ENCODE measurements at regions not wholly inside any gene's neighbourhood (a gene's known extent, or its start where the extent isn't known, plus 50 kb on each side); places are given as distances from the start of the nearest gene placed in this dataset.
A peak's percentile ranks its signal among the peaks of the same experiment; 100 is the strongest.

DNA sequence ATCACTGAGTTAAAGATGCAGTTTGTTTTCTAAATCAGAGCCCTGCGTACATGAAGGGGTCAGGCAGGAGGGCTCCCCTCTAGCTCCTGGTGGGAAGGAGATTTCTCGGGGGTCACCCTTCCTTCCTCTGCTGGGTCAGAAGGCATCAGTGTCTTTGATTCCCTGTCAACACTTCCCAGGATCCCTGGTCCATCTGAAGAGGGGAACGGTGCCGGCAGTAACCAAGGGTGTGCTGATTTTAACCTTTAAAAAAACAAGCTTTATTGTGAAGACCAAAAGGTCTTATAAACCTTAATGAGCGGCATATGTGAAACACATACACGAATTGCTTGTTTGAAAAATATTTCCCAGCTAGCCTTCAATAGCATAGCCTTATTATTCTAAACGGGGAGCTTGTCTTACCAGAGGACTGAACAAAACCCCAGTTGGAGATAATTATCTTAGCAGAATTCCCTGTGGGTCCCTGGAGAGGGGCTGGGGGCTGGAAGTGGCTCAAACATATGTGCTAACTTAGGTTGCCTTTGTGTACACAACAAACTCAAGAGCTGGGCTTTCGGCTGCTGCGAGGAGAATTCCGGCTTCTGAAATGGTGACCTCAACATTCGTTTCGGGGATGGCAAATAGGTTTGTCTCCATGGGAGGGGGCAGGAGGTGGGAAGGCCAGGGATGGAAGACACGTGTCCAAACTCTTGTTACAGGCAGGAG lies 114.9 kb upstream of the MYCN start:
- DNase-seq = peak; percentile 37

DNA sequence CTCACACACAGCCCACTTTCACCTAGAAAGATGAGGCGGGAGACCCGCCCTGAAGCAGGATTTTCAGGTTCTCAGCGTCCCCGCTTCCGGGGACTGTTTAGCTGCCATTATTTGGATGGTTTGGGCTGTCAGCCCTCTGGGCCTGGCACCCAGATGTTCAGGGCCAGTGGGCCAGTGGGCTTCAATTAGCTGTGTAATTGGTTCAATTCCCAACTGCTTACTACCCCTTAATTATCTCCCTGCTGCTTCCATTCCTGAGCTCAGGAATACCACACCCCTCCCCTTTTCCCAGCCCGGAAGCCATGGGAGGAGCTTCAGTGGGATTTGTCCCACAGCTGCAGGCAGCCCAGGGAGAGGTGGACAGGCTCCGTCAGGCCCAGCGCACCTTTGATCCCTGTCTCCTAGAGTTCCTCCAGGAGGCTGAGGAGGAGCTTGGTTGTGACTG lies 114.1 kb upstream of the MYCN start:
- DNase-seq = peak; percentile 63

DNA sequence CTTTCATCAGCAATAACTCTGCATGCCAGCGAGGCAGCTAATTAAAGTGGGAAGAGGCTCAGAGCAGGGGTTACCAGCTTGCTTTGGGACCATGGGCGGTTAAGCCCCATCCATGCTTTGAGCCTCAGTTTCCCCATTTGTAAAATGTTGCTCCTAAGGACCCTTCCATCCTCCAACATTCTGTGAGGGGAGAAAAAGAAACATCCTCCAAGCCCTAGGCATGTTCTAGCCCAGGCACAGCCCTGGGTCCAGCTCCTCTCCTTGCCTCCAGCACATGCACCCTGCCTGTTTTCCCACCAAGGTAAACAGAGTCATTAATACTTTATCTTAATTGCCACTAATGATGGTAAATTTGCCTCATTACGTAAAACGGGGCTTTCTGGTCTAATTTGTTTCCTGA lies 113.3 kb upstream of the MYCN start:
- no peak for DNase-seq

DNA sequence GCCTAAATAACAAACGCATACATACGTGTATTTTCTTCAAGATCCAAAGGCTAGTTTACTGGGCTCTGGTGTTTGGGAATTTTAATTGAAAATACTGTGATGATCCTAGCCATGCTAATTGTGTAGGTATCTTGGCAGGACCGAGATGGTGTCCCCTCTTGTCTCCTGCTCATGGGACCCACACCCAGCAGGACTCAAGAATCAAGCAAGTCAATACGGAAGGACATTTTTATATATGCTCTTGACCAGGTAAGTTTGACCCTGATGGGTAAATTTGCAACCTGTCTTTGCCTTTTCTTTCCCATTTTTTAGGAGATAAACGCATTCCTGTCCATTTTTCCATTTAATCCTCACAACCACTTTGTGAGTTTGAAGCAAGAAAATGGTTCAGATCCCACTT lies 111.8 kb upstream of the MYCN start:
- DNase-seq = no peak

DNA sequence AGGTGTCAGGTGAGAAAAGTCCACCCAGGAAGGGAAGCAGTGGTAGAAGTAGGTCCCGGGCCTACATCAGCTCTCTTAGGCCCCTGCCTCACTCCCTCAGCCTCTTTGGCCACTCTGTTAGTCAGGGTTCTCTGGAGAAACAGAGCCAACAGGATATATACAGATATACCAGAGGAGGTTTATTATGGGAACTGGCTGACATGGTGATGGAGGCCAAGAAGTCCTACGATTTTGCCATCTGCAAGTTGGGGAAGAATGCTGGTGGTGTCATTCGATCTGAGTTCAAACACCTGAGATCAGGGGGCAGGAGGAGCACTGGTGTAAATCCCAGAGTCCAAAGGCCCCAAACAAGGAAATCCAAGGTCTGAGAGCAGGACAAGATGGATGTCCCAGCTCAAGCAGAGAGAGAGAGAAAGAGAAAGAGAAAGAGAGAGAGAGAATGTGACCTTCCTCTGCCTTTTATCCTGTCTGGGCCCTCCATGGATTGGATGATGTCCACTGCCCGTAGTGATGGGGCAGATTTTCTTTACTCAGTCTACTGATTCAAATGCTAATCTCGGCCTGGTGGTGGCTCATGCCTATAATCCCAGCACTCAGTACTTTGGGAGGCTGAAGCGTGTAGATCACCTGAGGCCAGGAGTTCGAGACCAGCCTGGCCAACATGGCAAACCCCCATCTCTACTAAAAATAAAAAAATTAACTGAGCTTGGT lies 111.1 kb upstream of the MYCN start:
- DNase-seq = no peak

DNA sequence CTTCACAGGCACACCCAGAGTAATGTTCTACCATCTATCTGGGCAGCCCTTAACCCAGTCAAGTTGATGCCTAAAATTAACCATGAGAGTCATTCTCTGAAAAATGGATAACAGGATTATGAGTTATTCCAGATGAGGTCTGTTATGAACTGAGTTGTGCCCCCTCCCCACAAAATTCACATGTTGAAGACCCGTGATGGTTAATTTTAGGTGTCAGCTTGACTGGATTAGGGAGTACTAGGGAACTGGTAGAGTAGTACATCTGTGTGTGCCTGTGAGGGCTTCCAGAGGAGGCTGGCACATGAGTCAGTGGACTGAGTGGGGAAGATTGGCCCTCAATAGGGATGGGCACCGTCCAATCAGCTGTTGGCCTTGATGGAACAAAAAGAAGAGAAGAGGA lies 110.4 kb upstream of the MYCN start:
- no peak for DNase-seq

DNA sequence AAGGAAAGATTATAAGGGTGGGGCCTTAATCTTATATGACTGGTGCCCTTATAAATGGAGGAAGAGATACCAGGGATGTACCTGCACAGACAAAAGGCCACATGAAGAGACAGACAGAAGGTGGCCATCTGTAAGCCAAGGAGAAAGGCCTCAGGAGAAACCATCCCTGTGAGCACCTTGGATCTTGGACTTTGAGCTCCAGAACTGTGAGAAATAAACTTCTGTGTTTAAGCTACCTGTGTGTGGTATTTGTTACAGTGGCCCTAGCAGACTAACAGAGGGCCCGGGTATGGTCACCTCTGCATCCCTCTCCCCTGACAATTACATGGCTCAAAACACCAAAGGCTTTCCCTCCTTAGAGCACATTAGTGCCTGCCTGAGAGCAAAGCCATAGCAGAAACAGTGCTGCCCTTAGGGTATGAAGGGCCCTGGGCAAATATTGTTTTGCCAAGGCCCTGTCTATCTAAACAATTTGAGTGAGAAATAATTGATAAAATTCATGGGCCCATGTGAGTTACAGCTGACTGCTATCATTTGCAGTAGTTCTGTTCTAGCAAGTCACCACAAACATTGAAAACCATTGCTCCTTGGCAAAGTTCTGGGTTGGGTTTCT lies 109.3 kb upstream of the MYCN start:
- no peak for DNase-seq

DNA sequence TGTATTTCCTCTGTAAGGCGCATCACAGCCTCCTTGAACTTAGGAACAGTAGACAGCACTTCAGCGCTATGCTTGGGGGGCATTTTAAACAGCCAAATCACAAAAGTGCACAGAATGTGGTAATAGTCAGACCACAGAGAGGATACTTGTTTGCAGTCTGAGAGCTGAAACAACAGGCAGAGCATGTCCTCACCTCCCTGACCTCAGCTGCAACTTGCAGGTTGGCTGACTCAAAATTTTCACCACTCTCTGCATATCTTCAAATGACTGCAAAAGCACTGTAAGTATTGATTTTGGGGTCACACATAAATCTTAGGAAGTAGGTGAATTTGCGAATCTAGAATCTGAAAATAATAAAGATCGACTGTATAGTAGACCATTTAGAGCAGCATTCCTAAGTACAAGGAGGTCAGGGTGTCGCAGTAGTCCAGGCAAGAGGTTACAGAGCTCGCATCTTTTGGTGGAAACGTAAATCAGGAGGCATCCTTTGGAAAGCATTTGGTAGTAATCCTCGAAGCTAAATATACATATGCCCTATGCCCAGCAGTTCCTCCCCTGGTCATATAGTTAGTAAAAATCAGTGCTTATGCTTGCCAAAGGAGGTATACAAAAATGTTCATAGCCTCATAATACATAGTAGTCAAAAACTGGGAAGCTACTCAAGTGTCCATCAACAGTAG lies 108.2 kb upstream of the MYCN start:
- no peak for DNase-seq

DNA sequence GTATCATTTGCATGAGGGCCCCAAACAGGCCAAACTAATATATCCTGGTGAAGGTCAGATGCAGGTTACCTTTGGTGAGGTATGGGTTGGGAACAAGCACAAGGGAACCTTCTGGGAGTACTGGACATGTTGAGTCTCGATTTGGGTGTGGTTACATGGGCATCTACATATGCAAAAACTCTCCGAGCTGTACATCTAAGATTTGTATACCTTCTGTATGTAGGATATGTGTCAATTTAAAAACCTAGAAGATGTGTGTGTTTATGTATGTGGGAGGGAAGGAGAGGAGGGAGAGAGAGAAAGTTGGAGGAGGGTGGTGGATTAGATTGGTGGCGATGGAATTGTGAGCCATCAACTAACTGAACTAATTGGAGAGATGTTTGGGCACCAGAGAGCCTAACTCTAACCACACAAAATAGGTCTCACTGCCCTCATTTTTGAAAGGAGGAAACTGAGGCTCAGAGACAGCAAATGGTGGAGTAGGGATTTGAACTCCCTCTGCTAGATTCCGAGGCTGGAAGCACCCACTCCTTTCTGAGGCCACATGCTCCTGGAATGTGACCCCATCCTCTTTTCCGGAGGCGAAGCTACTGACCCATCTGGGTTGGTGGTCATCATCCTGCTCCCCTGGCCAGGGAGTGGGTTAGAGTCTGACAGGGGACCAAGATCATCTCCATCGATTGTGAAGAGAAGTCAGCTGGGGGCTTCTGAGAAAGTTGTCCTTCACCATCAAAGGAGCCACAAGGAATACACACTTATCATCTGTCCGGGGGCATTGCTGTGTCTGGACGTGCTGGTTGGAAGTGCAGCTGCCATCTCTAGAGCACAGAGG lies 107.3 kb upstream of the MYCN start:
- DNase-seq = no peak

DNA sequence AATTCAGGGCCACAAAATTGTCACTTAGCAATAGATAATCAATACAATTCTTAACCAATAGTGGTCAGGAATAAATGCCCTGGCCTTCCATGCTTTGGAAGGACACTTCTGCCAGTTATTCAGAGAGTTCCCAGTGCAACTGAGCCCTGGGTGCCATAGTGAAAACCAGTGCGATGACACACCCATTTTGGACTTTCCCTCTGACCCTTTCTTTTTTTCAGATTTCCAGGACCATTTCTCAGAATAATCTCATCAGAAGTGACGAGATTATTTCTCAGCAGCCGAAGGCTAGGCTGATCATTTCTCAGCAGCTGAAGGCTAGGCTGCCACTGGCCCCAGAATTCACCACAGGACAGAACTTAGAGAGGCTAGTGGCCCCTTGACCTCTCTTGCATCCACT lies 106.6 kb upstream of the MYCN start:
- no peak for DNase-seq

DNA sequence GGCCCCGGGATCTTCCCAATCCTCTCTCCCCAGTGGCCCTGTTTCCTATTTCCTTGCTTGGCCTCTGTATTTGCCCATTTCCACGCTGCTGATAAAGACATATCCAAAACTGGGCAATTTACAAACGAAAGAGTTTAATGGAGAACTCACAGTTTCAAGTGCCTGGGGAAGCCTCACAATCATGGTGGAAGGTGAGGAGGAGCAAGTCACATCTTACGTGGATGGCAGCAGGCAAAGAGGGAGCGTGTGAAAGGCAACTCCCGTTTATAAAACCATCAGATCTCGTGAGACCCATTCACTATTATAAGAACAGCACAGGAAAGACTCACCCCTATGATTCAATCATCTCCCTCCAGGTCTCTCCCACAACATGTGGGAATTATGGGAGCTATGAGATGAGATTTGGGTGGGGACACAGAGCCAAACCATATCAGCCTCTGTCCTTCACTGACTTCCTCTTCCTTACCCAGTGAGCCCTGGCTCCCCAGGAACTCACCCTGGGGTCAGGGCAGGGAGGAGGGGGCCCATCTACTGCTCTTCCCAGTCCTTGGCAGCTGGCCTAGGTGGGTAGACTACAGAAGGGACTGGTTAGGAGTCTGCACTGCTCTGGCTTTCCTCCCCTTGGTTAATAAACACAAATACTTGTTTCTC lies 105.8 kb upstream of the MYCN start:
- DNase-seq = no peak

DNA sequence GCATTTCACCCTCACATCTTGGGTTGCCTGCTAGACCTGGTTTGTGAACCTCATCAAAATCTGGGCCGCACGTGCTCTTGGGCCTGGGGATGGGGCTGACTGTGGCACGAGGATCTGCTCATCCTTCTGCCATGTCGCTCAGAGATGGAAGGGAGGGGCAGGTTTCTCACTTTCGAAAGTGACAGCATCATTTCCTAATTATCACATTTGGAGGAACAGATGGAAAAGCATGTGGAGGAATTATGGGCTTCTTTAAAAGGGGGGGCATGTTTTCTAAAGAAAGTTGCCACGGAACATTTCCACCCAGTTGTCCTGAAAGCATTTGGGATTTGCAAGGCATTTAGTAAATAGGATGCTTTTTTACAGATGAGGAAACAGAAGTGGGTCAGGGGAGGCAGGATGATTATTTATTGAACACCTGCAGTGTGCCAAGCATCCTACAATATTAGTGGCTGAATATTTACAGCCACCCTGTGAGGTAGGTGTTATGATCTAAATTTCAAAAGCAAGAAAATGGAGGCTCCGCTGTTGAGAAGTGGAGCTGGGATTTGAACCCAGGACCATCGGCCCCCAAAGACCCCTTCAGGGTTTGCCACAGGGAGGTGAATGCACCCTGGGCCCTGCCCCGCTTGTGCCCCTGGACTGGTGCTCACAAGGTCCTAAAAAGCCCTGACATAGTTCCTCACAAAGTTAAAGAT lies 104.2 kb upstream of the MYCN start:
- no peak for DNase-seq

DNA sequence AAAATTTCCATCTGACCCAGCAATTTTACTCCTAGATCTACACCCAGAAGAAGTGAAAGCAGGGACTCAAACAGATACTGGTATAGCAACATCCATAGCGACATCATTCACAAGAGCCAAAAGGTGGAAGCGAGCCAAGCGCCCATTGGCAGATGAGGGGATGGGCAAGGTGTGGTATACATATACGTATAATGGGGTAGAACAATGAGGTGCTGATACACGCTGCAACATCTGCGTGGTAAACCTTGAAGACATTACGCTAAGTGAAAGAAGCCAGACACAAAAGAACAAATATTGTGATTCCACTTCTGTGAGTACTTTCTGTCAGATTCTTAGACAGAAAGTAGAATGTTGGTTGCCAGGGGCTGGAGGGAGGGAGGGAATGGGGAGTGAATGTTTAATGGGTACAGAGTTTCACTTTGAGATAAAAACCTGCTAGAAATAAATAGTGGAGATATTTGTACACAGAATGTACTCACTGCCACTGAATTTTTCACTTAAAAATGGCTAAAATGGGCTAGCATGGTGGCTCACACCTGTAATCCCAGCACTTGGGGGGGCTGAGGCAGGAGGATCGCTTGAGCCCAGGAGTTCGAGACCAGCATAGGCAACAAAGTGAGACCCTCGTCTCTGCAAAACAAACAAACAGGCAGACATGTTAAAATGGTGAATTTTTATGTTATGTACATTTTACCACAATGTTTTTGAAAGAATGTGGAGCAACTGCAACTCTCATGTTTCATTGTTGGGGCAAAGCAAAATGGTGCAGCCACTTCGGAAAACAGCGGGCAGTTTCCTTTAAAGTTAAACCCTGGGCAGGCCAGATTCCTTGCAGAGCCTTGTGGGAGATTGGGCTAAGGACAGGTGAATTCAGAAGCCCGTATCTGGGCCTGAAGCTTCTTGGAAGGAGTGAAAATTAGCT lies 103.4 kb upstream of the MYCN start:
- DNase-seq = no peak

DNA sequence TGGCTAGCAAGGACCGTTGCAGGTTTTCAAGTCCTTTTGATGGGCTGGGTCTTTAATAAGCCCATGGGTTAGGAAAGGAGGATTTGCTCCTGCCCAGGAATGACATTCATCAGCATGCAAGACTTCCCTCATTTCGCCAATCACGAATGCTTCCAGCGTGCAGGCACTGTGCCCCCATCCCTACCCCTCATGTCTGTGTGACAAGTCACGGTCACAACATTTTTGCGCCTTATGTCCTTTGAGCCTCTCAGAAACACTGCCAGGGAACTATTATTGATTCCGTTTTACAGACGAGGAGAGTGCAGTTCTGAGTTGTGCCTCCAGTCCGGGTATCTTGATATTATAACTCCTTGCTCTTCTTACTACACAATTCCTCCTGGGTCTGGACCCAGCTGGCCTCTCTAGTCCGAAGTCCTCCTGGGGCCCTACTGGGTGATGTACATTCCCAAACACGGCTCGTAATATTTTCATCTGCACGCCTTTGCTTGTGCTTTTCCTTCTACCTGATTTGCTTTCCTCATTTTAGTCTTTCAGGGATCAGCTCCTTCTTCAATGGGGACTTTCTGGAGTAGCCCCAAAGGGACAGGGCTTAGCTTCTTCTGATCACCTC lies 101.8 kb upstream of the MYCN start:
- no peak for DNase-seq

DNA sequence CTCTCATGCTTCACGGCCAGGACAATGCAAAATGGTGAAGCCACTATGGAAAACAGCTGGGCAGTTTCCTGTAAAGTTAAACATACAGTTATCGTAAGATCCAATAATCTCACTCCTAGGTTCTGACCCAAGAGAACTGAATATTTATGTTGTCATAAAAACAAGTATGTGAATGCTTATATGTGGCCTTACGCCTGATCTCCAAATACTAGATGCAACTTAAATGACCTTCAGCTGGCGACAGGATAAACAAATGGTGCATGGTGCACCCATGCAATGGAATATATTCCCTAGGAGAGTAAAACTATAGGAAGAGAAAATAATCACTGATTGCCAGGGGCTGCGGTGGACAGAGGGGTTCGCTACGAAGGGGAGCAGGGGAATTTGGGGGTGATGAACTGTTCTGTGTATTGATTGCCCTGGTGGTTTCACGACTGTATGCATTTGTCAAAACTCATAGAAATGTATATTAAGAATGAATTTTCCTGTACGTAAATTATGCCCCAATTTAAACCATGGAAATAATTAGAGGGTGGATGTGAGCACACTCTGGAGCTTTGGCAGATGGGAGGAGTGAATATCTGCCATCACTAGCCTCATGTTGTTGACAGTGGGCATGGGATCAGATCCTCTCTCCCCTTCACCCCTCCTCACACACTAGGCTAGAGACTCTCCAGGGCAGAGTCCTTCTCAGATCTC lies 100.8 kb upstream of the MYCN start:
- no peak for DNase-seq

DNA sequence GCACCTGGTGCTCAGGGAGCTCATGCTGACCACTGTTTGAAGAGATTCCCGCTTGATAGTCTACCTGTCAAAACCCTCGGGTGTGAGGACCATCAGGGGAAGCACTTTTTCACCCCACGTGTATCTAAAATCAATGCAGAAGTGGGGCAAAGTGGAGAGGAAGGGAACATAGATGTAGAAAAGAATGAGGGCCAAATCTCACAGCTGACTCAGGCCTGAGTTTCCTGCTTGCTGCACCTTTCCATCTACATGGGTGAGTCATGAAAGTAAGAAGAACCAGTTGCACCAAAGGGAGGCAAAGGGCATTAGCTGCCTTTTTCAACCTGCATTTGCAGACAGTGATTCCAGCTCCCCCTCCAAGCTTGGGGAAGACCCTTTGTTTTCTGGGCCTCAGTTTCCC lies 100.2 kb upstream of the MYCN start:
- no peak for DNase-seq

DNA sequence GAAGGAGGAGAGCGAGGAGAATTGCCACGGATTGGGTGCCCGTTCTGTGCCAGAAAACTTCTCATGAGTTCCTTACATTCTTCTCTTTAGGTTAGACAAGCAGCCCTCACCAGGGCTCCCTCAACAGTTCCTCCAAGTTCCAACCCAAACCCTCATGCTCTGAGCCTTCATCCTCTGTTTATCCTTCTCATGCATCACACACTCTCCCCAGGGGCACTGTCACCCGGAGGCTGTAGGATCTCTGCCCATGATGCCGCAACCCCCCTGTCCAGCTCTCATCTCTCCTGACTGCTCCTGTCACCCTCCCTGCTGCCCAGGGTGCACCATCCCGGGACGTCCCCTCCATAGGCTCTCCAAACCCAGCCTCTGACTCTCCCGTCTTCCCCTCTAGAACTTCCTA lies 99.4 kb upstream of the MYCN start:
- DNase-seq = no peak

DNA sequence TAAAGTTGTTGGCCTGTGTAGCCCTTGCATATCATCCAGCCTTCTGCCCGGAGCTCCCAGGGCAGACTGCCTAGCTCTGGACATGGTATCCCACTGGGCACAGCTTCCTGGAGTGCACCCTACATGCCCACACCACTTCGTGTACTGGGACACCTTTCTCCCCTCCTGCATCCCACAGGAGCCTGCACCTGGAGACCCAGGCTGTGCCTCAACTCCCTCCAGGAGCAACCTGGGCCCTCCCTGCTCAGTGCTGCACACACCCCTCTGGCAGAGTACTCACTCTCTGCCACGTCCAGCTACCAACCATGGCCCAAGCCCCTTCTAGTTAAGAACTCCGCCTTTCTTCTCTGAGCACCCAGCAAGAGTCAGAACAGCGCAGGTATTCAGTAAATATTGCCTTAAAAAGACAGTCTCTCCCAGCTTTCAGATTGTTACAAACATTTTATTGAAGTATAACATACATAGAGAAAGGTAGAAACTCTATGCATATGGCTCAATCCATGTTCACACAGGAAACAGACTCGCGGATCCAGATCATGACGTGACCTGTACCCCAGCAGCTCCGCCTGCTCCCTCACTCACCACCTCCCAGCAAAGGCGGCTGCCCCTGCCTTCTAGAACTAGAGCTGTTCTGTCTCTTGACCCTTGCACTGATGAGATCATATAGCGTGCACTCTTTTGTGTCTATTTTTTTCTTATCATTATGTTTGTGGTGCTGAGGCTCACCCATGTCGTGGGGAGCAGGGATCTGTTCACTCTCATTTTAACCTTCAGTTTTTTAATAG lies 98.4 kb upstream of the MYCN start:
- no peak for DNase-seq

Data from right kidney (tissue), 1 donor.